Superior temporal gyrus (tissue), 1 donor: ENCODE measurements at regions not wholly inside any gene's neighbourhood (a gene's known extent, or its start where the extent isn't known, plus 50 kb on each side); places are given as distances from the start of the nearest gene placed in this dataset.

Source experiments
- DNase-seq: peaks from one replicate; pipeline ENCODE4 v3.0.0-alpha.2; 2016; ENCODE audit errors: extremely low spot score

GRCh38 chr14:100673807-100674154 lies 52.9 kb upstream of the DLK1 start:
- DNase-seq: no peak

- DNase-seq: no peak
These were observed 52.3 kb upstream of the DLK1 start for GRCh38 chr14:100674428-100674827.

- no peak for DNase-seq
These were observed 51.6 kb upstream of the DLK1 start for GRCh38 chr14:100674897-100675619.

- no peak for DNase-seq
These were observed 50.7 kb upstream of the DLK1 start for GRCh38 chr14:100675699-100676684.
